ENCODE measurements at regions not wholly inside any gene's neighbourhood (a gene's known extent, or its start where the extent isn't known, plus 50 kb on each side); places are given as distances from the start of the nearest gene placed in this dataset.
A peak's percentile ranks its signal among the peaks of the same experiment; 100 is the strongest.
"Not testable (repeated sequence)": the region's sequence is repeated elsewhere in the genome, so short reads cannot be mapped to it uniquely, and the experiment has no call there.

GRCh38 chr3:73177827-73178226, 116.4 kb downstream of the EBLN2 start:
- no peak for DNase-seq (ENCODE audit: low spot score)

- no peak for DNase-seq (ENCODE audit: low spot score)
These were observed 118.1 kb downstream of the EBLN2 start for GRCh38 chr3:73179601-73180000.

- DNase-seq (ENCODE audit: low spot score) = no peak
These were observed 125.3 kb downstream of the EBLN2 start for GRCh38 chr3:73186741-73187140.

GRCh38 chr3:73187328-73187727, 125.9 kb downstream of the EBLN2 start:
- DNase-seq (ENCODE audit: low spot score) = no peak

- no peak for DNase-seq (ENCODE audit: low spot score)
These were observed 127.2 kb downstream of the EBLN2 start for GRCh38 chr3:73188707-73189106.

GRCh38 chr3:73192036-73192738, 130.7 kb downstream of the EBLN2 start:
- DNase-seq (ENCODE audit: low spot score) = no peak

- not testable (repeated sequence) for DNase-seq (ENCODE audit: low spot score)
These were observed 132.5 kb downstream of the EBLN2 start for GRCh38 chr3:73193943-73194342.

- DNase-seq (ENCODE audit: low spot score) = no peak
These were observed 135.7 kb downstream of the EBLN2 start for GRCh38 chr3:73197187-73197586.

GRCh38 chr3:73203101-73203500, 141.6 kb downstream of the EBLN2 start:
- no peak for DNase-seq (ENCODE audit: low spot score)

- DNase-seq (ENCODE audit: low spot score) = no peak
These were observed 142.2 kb downstream of the EBLN2 start for GRCh38 chr3:73203633-73204032.

- DNase-seq (ENCODE audit: low spot score) = no peak
These were observed 143.4 kb downstream of the EBLN2 start for GRCh38 chr3:73204841-73205240.

- no peak for DNase-seq (ENCODE audit: low spot score)
These were observed 144.6 kb downstream of the EBLN2 start for GRCh38 chr3:73206030-73206429.

GRCh38 chr3:73207946-73208440, 146.5 kb downstream of the EBLN2 start:
- DNase-seq (ENCODE audit: low spot score) = no peak

GRCh38 chr3:73210759-73211158, 149.3 kb downstream of the EBLN2 start:
- DNase-seq (ENCODE audit: low spot score) = no peak

GRCh38 chr3:73212683-73213082, 151.2 kb downstream of the EBLN2 start:
- DNase-seq (ENCODE audit: low spot score) = no peak

- peak; percentile 64 for DNase-seq (ENCODE audit: low spot score)
These were observed 152.4 kb downstream of the EBLN2 start for GRCh38 chr3:73213896-73214295.

GRCh38 chr3:73214846-73215245, 153.4 kb downstream of the EBLN2 start:
- peak; percentile 16 for DNase-seq (ENCODE audit: low spot score)

GRCh38 chr3:73215281-73215680, 153.8 kb downstream of the EBLN2 start:
- peak; percentile 45 for DNase-seq (ENCODE audit: low spot score)

- DNase-seq (ENCODE audit: low spot score) = no peak
These were observed 154.4 kb downstream of the EBLN2 start for GRCh38 chr3:73215901-73216300.

- peak; percentile 14 for DNase-seq (ENCODE audit: low spot score)
These were observed 154.9 kb downstream of the EBLN2 start for GRCh38 chr3:73216310-73216709.

GRCh38 chr3:73222126-73222525, 160.7 kb downstream of the EBLN2 start:
- DNase-seq (ENCODE audit: low spot score) = no peak

- DNase-seq (ENCODE audit: low spot score) = no peak
These were observed 163.8 kb downstream of the EBLN2 start for GRCh38 chr3:73225146-73225855.

- no peak for DNase-seq (ENCODE audit: low spot score)
These were observed 164.5 kb downstream of the EBLN2 start for GRCh38 chr3:73225991-73226390.

- DNase-seq (ENCODE audit: low spot score) = no peak
These were observed 166.5 kb downstream of the EBLN2 start for GRCh38 chr3:73228000-73228399.

Measured in AG20443 (cell line).